ENCODE measurements at regions not wholly inside any gene's neighbourhood (a gene's known extent, or its start where the extent isn't known, plus 50 kb on each side); places are given as distances from the start of the nearest gene placed in this dataset.

GRCh38 chr9:22682536-22682935, 235.9 kb downstream of the DMRTA1 start:
- no peaks in the 10 kb centered on the region for H3K9me3 ChIP-seq (ENCODE audit: control insufficient read depth in 2 of 3, low read length in 3 of 3)
- H3K36me3 ChIP-seq (ENCODE audit: control insufficient read depth in 2 of 3, insufficient read depth in 3 of 3, low read length in 3 of 3) = no peaks in the 10 kb centered on the region
- intact Hi-C loops (cut with micrococcal nuclease) = no loop called here
- Mint-ChIP-seq H3K9me3 (peaks cover 0 to 15% (median 3%) of the 10 kb centered on the region in 11 donors), H3K4me1 (peaks cover 0 to 8% (median 0%) of the 10 kb centered on the region in 7 donors), H3K27me3 (no peaks in the 10 kb centered on the region), H3K27ac (no peak overlapping the region), H3K36me3 (no peaks in the 10 kb centered on the region), H3K4me3 (no peak overlapping the region)
- DNase-seq (no peak), ATAC-seq (no peak)
- H3K27me3 ChIP-seq (ENCODE audit: control insufficient read depth in 2 of 2, insufficient read depth in 2 of 2, low read length in 2 of 2) = no peaks in the 10 kb centered on the region
- H3K27ac ChIP-seq (ENCODE audit: low read depth, low read length) = no peak overlapping the region
- POLR2A ChIA-PET = no interaction called here
- no peak overlapping the region for H3K4me3 ChIP-seq (ENCODE audit: low read length)
- H3K4me1 ChIP-seq (ENCODE audit: control insufficient read depth in 2 of 2, insufficient read depth in 2 of 2, low read length in 2 of 2) = no peaks in the 10 kb centered on the region
- CTCF ChIA-PET = no interaction called here

- CTCF ChIA-PET = no interaction called here
- Histone ChIP-seq H3K4me1 (ENCODE audit: control insufficient read depth in 2 of 2, insufficient read depth in 2 of 2, low read length in 2 of 2) (no peaks in the 10 kb centered on the region), H3K27me3 (ENCODE audit: control insufficient read depth in 2 of 2, insufficient read depth in 2 of 2, low read length in 2 of 2) (no peaks in the 10 kb centered on the region), H3K4me3 (ENCODE audit: low read length) (no peak overlapping the region), H3K27ac (ENCODE audit: low read depth, low read length) (no peak overlapping the region), H3K9me3 (ENCODE audit: control insufficient read depth in 2 of 3, low read length in 3 of 3) (no peaks in the 10 kb centered on the region), H3K36me3 (ENCODE audit: control insufficient read depth in 2 of 3, insufficient read depth in 3 of 3, low read length in 3 of 3) (no peaks in the 10 kb centered on the region)
- Mint-ChIP-seq H3K27me3 (no peaks in the 10 kb centered on the region), H3K36me3 (no peaks in the 10 kb centered on the region), H3K4me1 (peaks cover 0 to 8% (median 0%) of the 10 kb centered on the region in 7 donors), H3K4me3 (no peak overlapping the region), H3K27ac (peak overlapping the region in 1 of 9 donors; percentile 40), H3K9me3 (peaks cover 0 to 11% (median 3%) of the 10 kb centered on the region in 11 donors)
- POLR2A ChIA-PET = no interaction called here
- intact Hi-C loops (cut with micrococcal nuclease) = no loop called here
- no peak for ATAC-seq
- DNase-seq = no peak
These were observed 236.5 kb downstream of the DMRTA1 start for GRCh38 chr9:22682961-22683699.

DNA sequence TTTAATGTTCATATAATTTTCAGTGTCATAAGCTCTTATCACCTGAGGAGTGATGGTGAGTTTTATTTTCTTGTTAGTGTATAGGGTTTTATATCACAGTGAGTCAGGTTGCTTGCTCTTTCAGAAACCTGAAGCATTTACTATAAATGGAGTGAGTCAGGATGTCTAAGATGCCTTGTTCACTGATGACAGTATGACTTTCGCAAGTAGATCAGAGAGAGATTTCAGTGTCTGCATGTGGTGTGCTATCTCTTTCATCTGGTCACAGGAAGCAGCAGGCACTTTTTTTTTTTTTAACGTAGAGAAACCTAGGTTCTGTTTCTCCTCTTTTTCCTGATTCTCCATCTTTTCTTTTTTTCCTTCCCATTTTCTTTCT, 237.1 kb downstream of the DMRTA1 start:
- Histone ChIP-seq H3K27ac (ENCODE audit: low read depth, low read length) (no peak overlapping the region), H3K36me3 (ENCODE audit: control insufficient read depth in 2 of 3, insufficient read depth in 3 of 3, low read length in 3 of 3) (no peaks in the 10 kb centered on the region), H3K27me3 (ENCODE audit: control insufficient read depth in 2 of 2, insufficient read depth in 2 of 2, low read length in 2 of 2) (no peaks in the 10 kb centered on the region), H3K4me1 (ENCODE audit: control insufficient read depth in 2 of 2, insufficient read depth in 2 of 2, low read length in 2 of 2) (no peaks in the 10 kb centered on the region), H3K4me3 (ENCODE audit: low read length) (no peak overlapping the region), H3K9me3 (ENCODE audit: control insufficient read depth in 2 of 3, low read length in 3 of 3) (no peaks in the 10 kb centered on the region)
- peaks cover 0 to 11% (median 4%) of the 10 kb centered on the region in 11 donors for H3K9me3 Mint-ChIP-seq
- POLR2A ChIA-PET = no interaction called here
- no peaks in the 10 kb centered on the region for H3K27me3 Mint-ChIP-seq
- CTCF ChIA-PET = no interaction called here
- H3K4me1 Mint-ChIP-seq = peaks cover 0 to 8% (median 0%) of the 10 kb centered on the region in 7 donors
- H3K4me3 Mint-ChIP-seq = no peak overlapping the region
- ATAC-seq (no peak), DNase-seq (no peak)
- intact Hi-C loops (cut with micrococcal nuclease) = no loop called here
- H3K36me3 Mint-ChIP-seq = no peaks in the 10 kb centered on the region
- peak overlapping the region in 1 of 9 donors; percentile 40 for H3K27ac Mint-ChIP-seq

DNA sequence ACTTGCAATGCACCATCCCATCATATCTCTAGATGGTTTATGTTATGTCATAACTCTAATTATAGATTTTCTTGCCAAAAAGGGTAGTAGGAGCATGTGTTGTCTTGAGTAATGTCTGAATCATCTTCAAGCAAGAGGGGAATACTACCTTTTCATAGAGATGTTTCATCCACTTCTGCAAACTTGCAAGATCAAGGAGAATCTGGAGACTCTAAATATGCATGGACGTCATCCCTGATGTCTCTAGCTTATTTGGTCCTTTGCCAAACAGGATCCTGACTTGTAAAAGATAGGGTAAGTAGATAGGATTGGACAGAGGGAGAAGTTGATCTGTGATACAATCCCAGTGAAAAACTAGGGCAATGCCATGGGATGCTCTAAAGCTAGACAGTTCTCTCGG, 246.5 kb downstream of the DMRTA1 start:
- ChIA-PET POLR2A (no interaction called here), CTCF (no interaction called here)
- Mint-ChIP-seq H3K9me3 (peaks cover 0 to 16% (median 3%) of the 10 kb centered on the region in 11 donors), H3K27ac (no peak overlapping the region), H3K27me3 (no peaks in the 10 kb centered on the region), H3K36me3 (no peaks in the 10 kb centered on the region), H3K4me3 (no peak overlapping the region), H3K4me1 (no peaks in the 10 kb centered on the region)
- DNase-seq (no peak), ATAC-seq (no peak)
- Histone ChIP-seq H3K27me3 (ENCODE audit: control insufficient read depth in 2 of 2, insufficient read depth in 2 of 2, low read length in 2 of 2) (no peaks in the 10 kb centered on the region), H3K9me3 (ENCODE audit: control insufficient read depth in 2 of 3, low read length in 3 of 3) (no peaks in the 10 kb centered on the region), H3K36me3 (ENCODE audit: control insufficient read depth in 2 of 3, insufficient read depth in 3 of 3, low read length in 3 of 3) (no peaks in the 10 kb centered on the region), H3K4me3 (ENCODE audit: low read length) (no peak overlapping the region), H3K27ac (ENCODE audit: low read depth, low read length) (no peak overlapping the region), H3K4me1 (ENCODE audit: control insufficient read depth in 2 of 2, insufficient read depth in 2 of 2, low read length in 2 of 2) (no peaks in the 10 kb centered on the region)
- intact Hi-C loops (cut with micrococcal nuclease) = no loop called here

DNA sequence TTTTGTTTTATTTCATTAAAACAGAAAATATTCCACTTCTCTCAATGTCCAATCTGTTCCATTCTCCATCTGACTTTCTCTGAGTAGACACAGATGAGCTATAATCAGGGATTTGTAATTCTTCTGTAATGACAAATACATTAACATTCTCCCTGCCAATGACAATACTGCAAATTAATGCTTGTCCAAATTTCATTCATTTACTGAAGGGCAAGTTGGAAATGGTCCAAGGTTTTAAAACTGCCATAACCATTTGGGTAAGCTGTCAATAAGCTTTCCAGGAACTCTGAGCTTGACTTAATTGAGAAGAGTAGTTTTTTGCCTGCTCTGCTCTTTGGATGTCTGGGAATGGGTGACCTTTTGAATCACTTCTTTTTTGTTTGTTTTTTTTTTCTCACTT, 253.5 kb downstream of the DMRTA1 start:
- Histone ChIP-seq H3K27ac (ENCODE audit: low read depth, low read length) (no peak overlapping the region), H3K9me3 (ENCODE audit: control insufficient read depth in 2 of 3, low read length in 3 of 3) (no peaks in the 10 kb centered on the region), H3K4me1 (ENCODE audit: control insufficient read depth in 2 of 2, insufficient read depth in 2 of 2, low read length in 2 of 2) (no peaks in the 10 kb centered on the region), H3K4me3 (ENCODE audit: low read length) (no peak overlapping the region), H3K36me3 (ENCODE audit: control insufficient read depth in 2 of 3, insufficient read depth in 3 of 3, low read length in 3 of 3) (no peaks in the 10 kb centered on the region), H3K27me3 (ENCODE audit: control insufficient read depth in 2 of 2, insufficient read depth in 2 of 2, low read length in 2 of 2) (no peaks in the 10 kb centered on the region)
- POLR2A ChIA-PET = interaction anchor here (0.7 kb wide), 1 partner anchor 24 kb away, joined by 6 read pairs; no protein-coding TSS in a partner anchor
- DNase-seq (no peak), ATAC-seq (no peak)
- CTCF ChIA-PET = no interaction called here
- intact Hi-C loops (cut with micrococcal nuclease) = no loop called here
- H3K36me3 Mint-ChIP-seq = no peaks in the 10 kb centered on the region
- no peaks in the 10 kb centered on the region for H3K27me3 Mint-ChIP-seq
- no peak overlapping the region for H3K4me3 Mint-ChIP-seq
- H3K27ac Mint-ChIP-seq = no peak overlapping the region
- peaks cover 2 to 28% (median 6%) of the 10 kb centered on the region in 11 donors for H3K9me3 Mint-ChIP-seq
- H3K4me1 Mint-ChIP-seq = no peaks in the 10 kb centered on the region

DNA sequence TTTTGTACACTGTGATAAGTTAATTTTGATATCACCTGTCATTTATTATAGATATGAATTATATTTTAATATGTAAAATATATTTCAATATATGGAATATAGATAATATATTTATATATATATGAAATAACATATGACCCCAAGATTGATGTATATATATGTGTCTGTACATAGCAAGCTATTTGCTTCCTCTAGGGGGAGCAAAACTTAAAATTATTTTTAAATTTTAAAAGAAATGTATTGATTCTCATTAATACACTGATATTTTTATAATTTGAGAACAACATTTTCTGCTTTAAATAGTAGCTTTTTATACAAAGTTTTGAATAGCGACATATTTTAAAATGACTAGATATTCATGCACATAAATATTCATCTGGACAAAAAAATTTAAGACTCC, 272.0 kb downstream of the DMRTA1 start:
- DNase-seq = no peak
- H3K27me3 ChIP-seq (ENCODE audit: control insufficient read depth in 2 of 2, insufficient read depth in 2 of 2, low read length in 2 of 2) = no peaks in the 10 kb centered on the region

DNA sequence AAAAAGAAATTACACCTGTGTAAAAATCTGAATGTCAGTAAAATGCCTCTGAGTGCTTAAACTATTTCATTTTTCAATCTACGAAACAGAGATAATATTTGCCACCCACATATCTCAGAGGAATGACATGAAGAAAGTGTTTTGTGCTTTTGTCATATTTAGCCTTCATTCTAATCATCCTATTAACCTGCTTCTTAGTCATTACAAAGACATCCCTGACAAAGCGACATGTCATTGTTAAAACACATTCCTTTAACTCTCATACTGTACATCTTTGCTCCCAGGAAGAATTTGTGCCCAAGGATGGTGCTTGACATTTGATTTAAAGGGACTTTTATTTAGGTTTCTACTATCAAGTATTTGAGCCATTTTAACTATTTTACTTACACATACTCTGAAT, 275.9 kb downstream of the DMRTA1 start:
- no peaks in the 10 kb centered on the region for H3K4me1 ChIP-seq (ENCODE audit: control insufficient read depth in 2 of 2, insufficient read depth in 2 of 2, low read length in 2 of 2)
- no peak overlapping the region for H3K27ac Mint-ChIP-seq
- H3K4me3 Mint-ChIP-seq = no peak overlapping the region
- H3K27me3 ChIP-seq (ENCODE audit: control insufficient read depth in 2 of 2, insufficient read depth in 2 of 2, low read length in 2 of 2) = no peaks in the 10 kb centered on the region
- no peak overlapping the region for H3K4me3 ChIP-seq (ENCODE audit: low read length)
- H3K27ac ChIP-seq (ENCODE audit: low read depth, low read length) = no peak overlapping the region
- ChIA-PET POLR2A (no interaction called here), CTCF (no interaction called here)
- H3K36me3 Mint-ChIP-seq = no peaks in the 10 kb centered on the region
- no peaks in the 10 kb centered on the region for H3K9me3 ChIP-seq (ENCODE audit: control insufficient read depth in 2 of 3, low read length in 3 of 3)
- no peaks in the 10 kb centered on the region for H3K36me3 ChIP-seq (ENCODE audit: control insufficient read depth in 2 of 3, insufficient read depth in 3 of 3, low read length in 3 of 3)
- intact Hi-C loops (cut with micrococcal nuclease) = no loop called here
- no peaks in the 10 kb centered on the region for H3K4me1 Mint-ChIP-seq
- DNase-seq (no peak), ATAC-seq (no peak)
- H3K9me3 Mint-ChIP-seq = peaks cover 0 to 19% (median 0%) of the 10 kb centered on the region in 11 donors
- H3K27me3 Mint-ChIP-seq = no peaks in the 10 kb centered on the region

More for the DNA sequence above, 272.0 kb downstream of the DMRTA1 start:
- no peak overlapping the region for H3K27ac ChIP-seq (ENCODE audit: low read depth, low read length)
- H3K4me1 ChIP-seq (ENCODE audit: control insufficient read depth in 2 of 2, insufficient read depth in 2 of 2, low read length in 2 of 2) = no peaks in the 10 kb centered on the region
- H3K4me3 ChIP-seq (ENCODE audit: low read length) = no peak overlapping the region
- H3K36me3 ChIP-seq (ENCODE audit: control insufficient read depth in 2 of 3, insufficient read depth in 3 of 3, low read length in 3 of 3) = no peaks in the 10 kb centered on the region
- no peaks in the 10 kb centered on the region for H3K4me1 Mint-ChIP-seq
- H3K9me3 Mint-ChIP-seq = peaks cover 0 to 20% (median 2%) of the 10 kb centered on the region in 11 donors
- H3K27me3 Mint-ChIP-seq = no peaks in the 10 kb centered on the region
- no peaks in the 10 kb centered on the region for H3K9me3 ChIP-seq (ENCODE audit: control insufficient read depth in 2 of 3, low read length in 3 of 3)
- ChIA-PET POLR2A (no interaction called here), CTCF (no interaction called here)
- no peak overlapping the region for H3K4me3 Mint-ChIP-seq
- H3K27ac Mint-ChIP-seq = no peak overlapping the region
- no peaks in the 10 kb centered on the region for H3K36me3 Mint-ChIP-seq
- intact Hi-C loops (cut with micrococcal nuclease) = no loop called here
- no peak for ATAC-seq

All from naive thymus-derived CD4-positive, alpha-beta T cell (primary cell).